H9 (cell line): ENCODE measurements at regions not wholly inside any gene's neighbourhood (a gene's known extent, or its start where the extent isn't known, plus 50 kb on each side); places are given as distances from the start of the nearest gene placed in this dataset.

Experiments
- DNase-seq: peaks from one replicate; pipeline ENCODE4 v3.0.0-alpha.2; 2017
- H2AFZ ChIP-seq: one replicate; pipeline ENCODE4 v1.6.1; 2013; ENCODE audit warnings: mild to moderate bottlenecking, low read length, control low read depth, moderate library complexity
- H2AK5ac ChIP-seq: 2 replicates; pipeline ENCODE4 v1.6.1; 2013; ENCODE audit warnings: low read length, control low read depth, mixed read lengths; ENCODE audit not compliant: insufficient read length
- H2BK120ac ChIP-seq: one replicate; pipeline ENCODE4 v1.6.1; 2013; ENCODE audit warnings: low read depth, mild to moderate bottlenecking, low read length, control low read depth, inconsistent platforms; ENCODE audit not compliant: poor library complexity, severe bottlenecking
- H2BK12ac ChIP-seq: 2 replicates; pipeline ENCODE4 v1.6.1; 2013; ENCODE audit warnings: low read length, control low read depth, mixed read lengths, low read depth; ENCODE audit not compliant: insufficient read length
- H2BK15ac ChIP-seq: 2 replicates; pipeline ENCODE4 v1.6.1; 2013; ENCODE audit warnings: low read depth, low read length, control low read depth
- H2BK20ac ChIP-seq: one replicate; pipeline ENCODE4 v1.6.1; 2013; ENCODE audit warnings: low read depth, mild to moderate bottlenecking, low read length, control low read depth, inconsistent platforms; ENCODE audit not compliant: poor library complexity, severe bottlenecking
- H2BK5ac ChIP-seq: 2 replicates; pipeline ENCODE4 v1.6.1; 2013; ENCODE audit warnings: low read length, control low read depth, mixed read lengths; ENCODE audit not compliant: insufficient read length
- H3K14ac ChIP-seq: 2 replicates; pipeline ENCODE4 v1.6.1; 2013; ENCODE audit warnings: low read length, control low read depth; ENCODE audit not compliant: insufficient read depth
- H3K18ac ChIP-seq: 2 replicates; pipeline ENCODE4 v1.6.1; 2013; ENCODE audit warnings: low read depth, mild to moderate bottlenecking, mixed read lengths, low read length, control low read depth; ENCODE audit not compliant: insufficient read length
- H3K23ac ChIP-seq: 2 replicates; pipeline ENCODE4 v1.6.1; 2013; ENCODE audit warnings: low read length, control low read depth, mixed read lengths, low read depth; ENCODE audit not compliant: insufficient read length
- H3K23me2 ChIP-seq: 2 replicates; pipeline ENCODE4 v1.6.1; 2013; ENCODE audit warnings: low read depth, mild to moderate bottlenecking, mixed read lengths, low read length, control low read depth; ENCODE audit not compliant: insufficient read length, poor library complexity, severe bottlenecking
- H3K27ac ChIP-seq: 2 replicates; pipeline ENCODE4 v1.5.1; 2013; ENCODE audit warnings: low read length, control low read depth, mixed read lengths, low read depth; ENCODE audit not compliant: insufficient read length
- H3K27me3 ChIP-seq: 2 replicates; pipeline ENCODE4 v1.6.1; 2013; ENCODE audit warnings: low read length, control low read depth, inconsistent platforms; ENCODE audit not compliant: insufficient read depth
- H3K4ac ChIP-seq: 2 replicates; pipeline ENCODE4 v1.6.1; 2013; ENCODE audit warnings: low read depth, mild to moderate bottlenecking, control low read depth, inconsistent platforms, low read length, moderate library complexity
- H3K4me1 ChIP-seq: 2 replicates; pipeline ENCODE4 v1.6.1; 2013; ENCODE audit warnings: low read length, control low read depth, inconsistent platforms; ENCODE audit not compliant: insufficient read depth
- H3K4me2 ChIP-seq: 2 replicates; pipeline ENCODE4 v1.6.1; 2013; ENCODE audit warnings: low read length, control low read depth, mixed read lengths; ENCODE audit not compliant: insufficient read length, insufficient read depth
- H3K56ac ChIP-seq: 2 replicates; pipeline ENCODE4 v1.6.1; 2013; ENCODE audit warnings: low read depth, mild to moderate bottlenecking, mixed read lengths, low read length, control low read depth; ENCODE audit not compliant: insufficient read length
- H3K79me1 ChIP-seq: 2 replicates; pipeline ENCODE4 v1.6.1; 2013; ENCODE audit warnings: low read depth, mild to moderate bottlenecking, moderate library complexity, low read length, control low read depth, inconsistent platforms; ENCODE audit not compliant: insufficient read depth, poor library complexity, severe bottlenecking
- H3K79me2 ChIP-seq: 2 replicates; pipeline ENCODE4 v1.6.1; 2013; ENCODE audit warnings: low read length, control low read depth, inconsistent platforms; ENCODE audit not compliant: insufficient read depth
- H3K9ac ChIP-seq: 2 replicates; pipeline ENCODE4 v1.6.1; 2013; ENCODE audit warnings: low read length, control low read depth, mixed read lengths; ENCODE audit not compliant: insufficient read length; ENCODE audit errors: extremely low read depth
- H3K9me3 ChIP-seq: one replicate; pipeline ENCODE4 v1.6.1; 2013; ENCODE audit warnings: low read depth, low read length, inconsistent platforms; ENCODE audit not compliant: control insufficient read depth
- H3T11ph ChIP-seq: one replicate; pipeline ENCODE4 v1.6.1; 2013; ENCODE audit warnings: mild to moderate bottlenecking, low read length, control low read depth, inconsistent platforms
- H4K20me1 ChIP-seq: one replicate; pipeline ENCODE4 v1.6.1; 2013; ENCODE audit not compliant: control insufficient read depth, insufficient read length, insufficient read depth
- H4K5ac ChIP-seq: 2 replicates; pipeline ENCODE4 v1.6.1; 2013; ENCODE audit warnings: low read depth, mild to moderate bottlenecking, mixed read lengths, low read length, control low read depth; ENCODE audit not compliant: insufficient read length
- H4K8ac ChIP-seq: replicated peaks from 2 replicates; pipeline ENCODE4 v1.6.1; 2013; ENCODE audit warnings: low read length, control low read depth, mixed read lengths, low read depth; ENCODE audit not compliant: insufficient read length
- H4K91ac ChIP-seq: 2 replicates; pipeline ENCODE4 v1.6.1; 2013; ENCODE audit warnings: low read depth, mild to moderate bottlenecking, moderate library complexity, mixed read lengths, low read length, control low read depth; ENCODE audit not compliant: insufficient read length
- H3K27ac Mint-ChIP-seq, 3 experiments: 2 replicates in 2 of 3; 3 replicates in 1 of 3; pipeline ENCODE4 v1.8.0; 2020 to 2021; ENCODE audit warnings: mixed read lengths in 3 of 3, mild to moderate bottlenecking in 1 of 3, moderate library complexity in 1 of 3
- H3K27me3 Mint-ChIP-seq: 2 replicates; pipeline ENCODE4 v1.8.0; 2021; ENCODE audit warnings: low read depth, mild to moderate bottlenecking, moderate library complexity, mixed read lengths
- H3K36me3 Mint-ChIP-seq, 3 experiments: 2 replicates in 2 of 3; 3 replicates in 1 of 3; pipeline ENCODE4 v1.8.0; 2020 to 2021; ENCODE audit warnings: low read depth in 3 of 3, mixed read lengths in 3 of 3; ENCODE audit not compliant: insufficient read depth in 1 of 3
- H3K4me1 Mint-ChIP-seq, 2 experiments: 2 replicates each; pipeline ENCODE4 v1.8.0; 2020; ENCODE audit warnings: mixed read lengths in 2 of 2
- H3K4me3 Mint-ChIP-seq, 2 experiments: 2 replicates in 1 of 2; 3 replicates in 1 of 2; pipeline ENCODE4 v1.8.0; 2020 to 2021; ENCODE audit warnings: mild to moderate bottlenecking in 2 of 2, mixed read lengths in 2 of 2, moderate library complexity in 1 of 2
- H3K9me3 Mint-ChIP-seq, 2 experiments: 2 replicates in 1 of 2; 3 replicates in 1 of 2; pipeline ENCODE4 v1.8.0; 2020; ENCODE audit warnings: mild to moderate bottlenecking in 2 of 2, mixed read lengths in 2 of 2, moderate library complexity in 1 of 2
- CTCF ChIP-seq: fragments of 200-600 bp; sonication (generic); conservative IDR thresholded peaks from 3 replicates; pipeline ENCODE4 v1.8.0; 2021; ENCODE audit warnings: antibody characterized with exemption, mild to moderate bottlenecking
- WGBS: extraction: QIAGEN DNeasy Blood & Tissue Kit; methylation state at CpG from one replicate; pipeline ENCODE4 v1.1.7; 2013; ENCODE audit warnings: missing lambda C conversion rate, low lambda C conversion rate, mixed read lengths; ENCODE audit not compliant: insufficient read length; ENCODE audit errors: extremely low coverage; 5-methylcytosine and 5-hydroxymethylcytosine counted together

DNA sequence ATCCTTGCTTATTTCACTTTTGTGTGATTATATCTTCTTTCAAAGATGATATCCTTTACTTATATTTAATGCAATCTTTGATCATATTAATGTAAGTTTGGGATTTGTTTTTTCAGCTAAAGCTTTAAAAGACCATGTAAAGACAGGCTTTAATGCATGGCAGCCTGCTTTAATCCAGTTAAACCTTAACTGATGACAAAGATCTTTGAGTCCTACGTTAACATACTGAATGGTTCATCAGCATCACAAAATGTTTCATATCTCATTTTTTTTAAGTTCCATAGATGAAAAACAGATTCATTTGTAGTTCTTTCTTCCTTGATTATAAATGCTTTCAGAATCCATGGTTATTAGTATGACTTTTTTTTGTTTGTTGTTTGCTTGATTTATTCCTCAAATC is 1102.8 kb downstream of the FSTL5 start:
- TF ChIP-seq CTCF = no peak
- no peaks in the 10 kb centered on the region for H3K9me3 ChIP-seq
- H2AFZ ChIP-seq = no peak overlapping the region
- H2BK5ac ChIP-seq = no peak overlapping the region
- H3T11ph ChIP-seq = no peak overlapping the region
- Mint-ChIP-seq H3K4me3 (no peak overlapping the region), H3K27me3 (no peaks in the 10 kb centered on the region), H3K4me1 (no peaks in the 10 kb centered on the region), H3K9me3 (peaks cover 2 to 3% of the 10 kb centered on the region in 2 experiments; a peak in 1 of 5 replicates), H3K27ac (no peak overlapping the region), H3K36me3 (no peaks in the 10 kb centered on the region)
- no peak overlapping the region for H4K91ac ChIP-seq
- no peaks in the 10 kb centered on the region for H3K4me1 ChIP-seq
- H3K56ac ChIP-seq = no peak overlapping the region
- H4K8ac ChIP-seq = no peak overlapping the region
- no peak overlapping the region for H4K5ac ChIP-seq
- no peak overlapping the region for H2BK120ac ChIP-seq
- H3K23ac ChIP-seq = no peak overlapping the region
- no peaks in the 10 kb centered on the region for H3K27me3 ChIP-seq
- no peak overlapping the region for H3K9ac ChIP-seq
- no peak overlapping the region for H2AK5ac ChIP-seq
- H2BK15ac ChIP-seq = no peak overlapping the region
- H2BK20ac ChIP-seq = no peak overlapping the region
- H3K4ac ChIP-seq = no peak overlapping the region
- DNase-seq = no peak
- no CpG with 5 or more reads among the region's 1 CpG for WGBS
- no peaks in the 10 kb centered on the region for H3K23me2 ChIP-seq
- H2BK12ac ChIP-seq = no peak overlapping the region
- H3K4me2 ChIP-seq = no peak overlapping the region
- no peaks in the 10 kb centered on the region for H3K79me2 ChIP-seq
- H3K79me1 ChIP-seq = no peaks in the 10 kb centered on the region
- no peak overlapping the region for H3K18ac ChIP-seq
- H3K27ac ChIP-seq = no peak overlapping the region
- no peaks in the 10 kb centered on the region for H4K20me1 ChIP-seq
- no peak overlapping the region for H3K14ac ChIP-seq
